GM19467 (cell line): ENCODE measurements at regions not wholly inside any gene's neighbourhood (a gene's known extent, or its start where the extent isn't known, plus 50 kb on each side); places are given as distances from the start of the nearest gene placed in this dataset.
"Not testable (repeated sequence)": the region's sequence is repeated elsewhere in the genome, so short reads cannot be mapped to it uniquely, and the experiment has no call there.

Experiments
- ATAC-seq: cut with Tn5 transposase; IDR thresholded peaks from one replicate; pipeline ENCODE4 v1.9.1; 2021; ENCODE audit warnings: mild to moderate bottlenecking, moderate library complexity; ENCODE audit not compliant: unreplicated experiment

GRCh38 chr17:68135141-68135887 is 99.8 kb downstream of the KPNA2 start:
- ATAC-seq: no peak

DNA sequence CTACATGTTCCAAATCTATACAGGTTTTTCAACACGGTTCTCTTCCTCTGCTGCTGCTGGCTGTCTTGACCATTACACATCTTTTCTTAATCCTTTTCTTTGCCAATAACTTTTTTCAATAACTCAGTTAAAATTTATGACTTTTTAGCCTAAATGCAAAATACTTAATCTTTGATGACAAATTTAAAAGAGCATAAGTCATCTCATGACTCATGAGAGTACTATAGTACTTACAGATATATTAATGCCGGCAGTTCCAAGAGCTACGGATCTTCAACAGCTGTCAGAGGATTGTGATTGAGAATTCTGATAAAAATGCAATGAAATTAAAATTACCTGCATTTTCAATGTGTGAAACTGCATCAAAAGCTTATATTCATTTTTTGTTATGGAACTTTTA is 105.5 kb downstream of the KPNA2 start:
- ATAC-seq: no peak

- ATAC-seq: no peak
Observed at GRCh38 chr17:68142595-68142994, 105.2 kb upstream of the AMZ2 start.

DNA sequence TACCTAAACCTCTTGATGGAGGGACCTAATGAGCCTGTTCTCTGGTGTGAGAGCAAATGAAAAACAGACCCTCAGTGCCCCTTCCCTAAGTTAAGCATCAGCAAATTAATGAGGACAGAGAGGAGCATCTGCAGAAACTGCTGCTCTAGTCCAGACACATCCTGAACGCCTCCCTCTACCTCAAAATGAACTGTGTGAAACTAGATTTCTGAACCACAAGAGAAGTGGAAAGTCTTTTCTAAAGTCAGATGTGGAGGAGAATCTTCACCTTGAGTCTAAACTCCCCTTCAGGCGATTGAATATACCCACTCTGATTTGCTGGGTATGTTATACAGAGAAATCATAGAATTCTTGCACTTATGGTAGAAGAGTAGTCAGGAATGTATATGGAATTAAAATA is 104.4 kb upstream of the AMZ2 start:
- no peak for ATAC-seq

DNA sequence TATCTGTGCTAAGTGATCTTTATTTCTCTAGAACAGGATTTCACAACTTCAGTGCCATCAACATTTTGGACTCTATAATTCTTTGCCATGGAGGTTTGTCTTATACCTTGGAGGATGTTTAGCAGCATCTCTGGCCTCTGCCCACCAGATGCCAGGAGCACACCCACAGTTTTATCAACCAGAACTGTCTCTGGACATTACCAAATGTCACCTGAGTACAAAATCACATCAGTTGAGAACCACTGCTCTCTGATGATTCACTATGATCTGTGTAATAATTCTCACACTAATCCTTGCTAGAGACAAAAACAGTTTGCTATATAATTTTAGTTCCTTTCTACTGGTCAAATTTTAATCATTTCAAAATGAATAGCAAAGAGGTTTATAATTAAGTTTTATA is 102.8 kb upstream of the AMZ2 start:
- ATAC-seq: no peak

DNA sequence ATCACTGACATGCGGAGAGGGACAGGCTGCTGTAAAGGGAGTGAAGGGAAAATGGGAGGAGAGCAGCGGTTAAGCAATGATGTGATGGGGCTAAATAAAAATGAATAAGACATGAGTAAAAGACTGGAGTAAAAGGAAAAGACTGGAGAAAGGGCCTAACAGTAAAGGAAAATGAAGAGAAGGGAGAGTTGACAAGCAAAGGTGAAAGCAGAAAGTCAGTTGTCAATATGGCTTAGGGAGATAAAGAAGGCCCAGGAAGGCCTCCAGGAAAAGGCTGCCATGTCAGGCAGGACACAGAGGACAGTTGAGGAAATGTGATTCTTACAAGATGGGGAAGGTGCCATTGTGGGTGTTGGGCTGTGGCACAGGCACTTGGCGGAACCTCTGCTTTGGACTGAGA is 98.9 kb upstream of the AMZ2 start:
- no peak for ATAC-seq

- ATAC-seq: no peak
Observed at GRCh38 chr17:68152161-68152571, 95.7 kb upstream of the AMZ2 start.

GRCh38 chr17:68155692-68156091 is 92.2 kb upstream of the AMZ2 start:
- ATAC-seq: no peak

DNA sequence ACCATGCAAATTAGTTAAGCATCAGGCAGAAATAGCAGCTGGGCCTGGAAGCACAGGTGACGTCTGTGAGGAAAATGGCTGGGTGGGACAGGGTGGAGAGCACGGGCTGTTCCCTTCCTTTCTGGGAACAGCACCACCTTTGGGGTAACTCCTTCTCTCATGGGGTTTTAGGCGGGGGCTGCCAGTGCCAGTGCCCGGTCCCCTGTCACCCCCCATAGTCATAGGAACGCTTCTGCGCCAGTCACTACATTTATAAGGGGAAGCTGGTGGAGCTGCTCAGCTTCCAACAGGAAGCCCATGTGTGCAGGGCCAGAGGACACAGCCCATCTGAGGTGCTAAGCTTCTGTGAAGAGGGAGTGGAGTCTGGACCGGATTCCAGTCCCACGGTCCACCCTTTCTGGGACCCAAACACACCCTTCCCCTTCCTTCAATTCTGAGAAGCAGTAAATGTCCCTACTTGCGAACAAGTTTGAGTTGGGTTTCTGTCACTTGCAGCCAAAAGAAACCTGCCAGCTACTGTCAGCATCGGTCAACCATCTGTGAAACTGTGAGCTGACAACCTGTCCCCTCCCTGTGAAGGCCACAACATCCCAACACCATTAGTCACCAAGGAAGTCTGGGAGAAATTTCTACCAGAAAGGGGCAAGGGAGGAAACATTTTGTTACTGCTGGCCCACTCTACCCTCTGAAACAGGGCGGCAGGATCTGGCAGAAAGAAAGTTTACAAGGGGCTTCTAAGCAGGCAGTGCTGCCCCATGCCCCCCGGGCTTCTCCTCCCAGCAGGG is 86.0 kb upstream of the AMZ2 start:
- no peak for ATAC-seq

DNA sequence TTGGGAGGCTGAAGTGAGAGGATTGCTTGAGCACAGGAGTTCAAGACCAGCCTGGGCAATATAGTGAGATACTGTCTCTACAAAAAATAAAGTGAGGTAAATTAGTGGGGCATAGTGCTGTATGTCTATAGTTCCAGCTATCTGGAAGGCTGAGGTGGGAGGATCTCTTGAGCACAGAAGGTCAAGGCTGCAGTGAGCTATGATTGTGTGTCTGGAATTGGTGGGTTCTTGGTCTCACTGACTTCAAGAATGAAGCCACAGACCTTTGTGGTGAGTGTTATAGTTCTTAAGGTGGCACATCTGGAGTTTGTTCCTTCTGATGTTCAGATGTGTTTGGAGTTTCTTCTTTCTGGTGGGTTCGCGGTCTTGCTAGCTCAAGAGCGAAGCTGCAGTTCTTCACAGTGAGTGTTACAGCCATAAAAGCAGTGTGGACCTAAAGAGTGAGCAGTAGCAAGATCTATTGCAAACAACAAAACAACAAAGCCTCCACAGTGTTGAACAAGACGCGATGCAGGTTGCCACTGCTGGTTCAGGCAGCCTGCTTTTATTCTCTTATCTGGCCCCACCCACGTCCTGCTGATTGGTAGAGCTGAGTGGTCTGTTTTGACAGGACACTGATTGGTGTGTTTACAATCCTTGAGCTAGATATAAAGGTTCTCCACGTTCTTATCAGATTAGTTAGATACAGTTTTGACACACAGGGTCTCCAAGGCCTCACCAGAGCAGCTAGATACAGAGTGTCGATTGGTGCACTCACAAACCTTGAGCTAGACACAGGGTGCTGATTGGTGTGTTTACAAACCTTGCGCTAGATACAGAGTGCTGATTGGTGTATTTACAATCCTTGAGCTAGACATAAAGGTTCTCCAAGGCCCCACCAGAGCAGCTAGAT is 79.3 kb upstream of the AMZ2 start:
- not testable (repeated sequence) for ATAC-seq

DNA sequence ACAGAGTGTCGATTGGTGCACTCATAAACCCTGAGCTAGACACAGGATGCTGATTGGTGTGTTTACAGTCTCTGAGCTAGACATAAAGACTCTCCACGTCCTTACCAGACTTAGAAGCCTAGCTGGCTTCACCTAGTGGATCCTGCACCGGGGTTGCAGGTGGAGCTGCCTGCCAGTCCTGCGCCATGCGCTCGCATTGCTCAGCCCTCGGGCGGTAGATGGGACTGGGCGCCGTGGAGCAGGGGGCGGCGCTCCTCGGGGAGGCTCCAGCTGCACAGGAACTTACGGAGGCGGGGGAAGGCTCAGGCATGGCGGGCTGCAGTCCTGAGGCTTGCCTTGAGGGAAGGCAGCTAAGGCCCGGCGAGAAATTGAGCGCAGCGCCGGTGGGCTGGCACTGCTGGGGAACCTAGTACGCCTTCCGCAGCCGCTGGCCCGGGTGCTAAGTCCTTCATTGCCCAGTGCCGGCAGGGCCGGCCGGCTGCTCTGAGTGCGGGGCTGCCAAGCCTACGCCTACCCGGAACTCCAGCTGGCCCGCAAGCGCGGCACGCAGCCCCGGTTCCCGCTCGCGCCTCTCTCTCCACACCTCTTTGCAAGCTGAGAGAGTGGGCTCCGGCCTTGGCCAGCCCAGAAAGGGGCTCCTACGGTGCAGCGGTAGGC is 78.5 kb upstream of the AMZ2 start:
- not testable (repeated sequence) for ATAC-seq

- no peak for ATAC-seq
Observed at GRCh38 chr17:68169840-68170239, 78.0 kb upstream of the AMZ2 start.

DNA sequence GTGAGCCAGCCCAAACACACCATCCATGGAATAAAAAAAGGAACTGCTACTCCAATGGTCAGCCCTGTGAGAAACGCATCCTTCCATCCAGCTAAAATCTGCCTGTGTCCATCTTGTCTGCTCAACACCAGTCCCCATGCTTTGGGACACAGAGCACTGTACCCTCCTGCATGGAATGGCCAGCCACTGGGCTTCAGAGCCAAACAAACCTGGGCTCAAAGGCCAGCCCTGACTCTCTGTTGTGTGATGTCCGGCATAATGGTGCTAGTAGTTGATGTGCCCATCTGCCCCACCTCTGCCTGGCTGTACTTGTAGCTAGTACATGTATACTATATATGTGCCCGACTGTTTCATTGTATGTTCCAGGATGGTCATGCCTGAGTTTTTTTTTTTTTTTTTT is 77.6 kb upstream of the AMZ2 start:
- no peak for ATAC-seq

DNA sequence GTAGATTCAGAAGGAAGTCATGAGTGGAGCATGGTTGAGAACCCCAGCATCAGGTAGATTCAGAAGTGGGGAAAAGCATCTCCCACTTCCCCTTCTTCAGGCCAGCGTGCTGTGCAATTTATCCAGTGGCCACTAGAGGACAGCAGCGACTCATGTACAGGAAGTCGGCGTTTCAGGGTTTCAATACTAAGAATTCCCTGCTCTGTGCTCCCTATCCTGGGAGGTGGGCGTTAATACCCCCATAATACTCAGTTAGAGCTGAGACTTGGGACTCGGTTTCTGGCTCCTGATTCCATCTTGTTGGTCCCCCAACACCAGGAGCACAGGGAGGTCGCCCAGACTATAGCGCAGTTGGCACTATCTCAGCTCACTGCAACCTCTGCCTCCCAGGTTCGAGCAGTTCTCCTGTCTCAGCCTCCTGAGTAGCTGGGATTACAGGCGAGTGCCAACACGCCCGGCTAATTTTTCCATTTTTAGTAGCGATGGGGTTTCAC is 75.3 kb upstream of the AMZ2 start:
- no peak for ATAC-seq

DNA sequence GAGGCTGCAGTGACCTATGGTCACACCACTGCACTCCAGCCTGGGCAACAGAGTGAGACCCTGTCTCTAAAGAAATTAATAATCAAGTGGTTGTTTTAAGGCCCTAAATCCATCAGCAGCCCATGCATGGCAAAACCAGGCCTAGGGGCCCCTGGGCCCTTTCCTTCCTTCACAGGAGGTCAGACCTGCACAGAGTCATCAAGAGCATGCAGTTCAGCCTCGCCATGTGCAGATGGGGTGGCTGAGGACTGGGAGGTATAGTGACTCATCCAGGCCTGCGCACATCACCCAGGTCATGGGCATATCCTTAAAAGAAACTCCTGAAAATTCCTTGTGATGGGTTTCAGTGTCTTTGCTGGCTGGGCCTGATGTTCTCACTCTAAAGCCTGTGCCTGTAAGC is 72.4 kb upstream of the AMZ2 start:
- no peak for ATAC-seq

GRCh38 chr17:68175905-68176304 is 71.9 kb upstream of the AMZ2 start:
- ATAC-seq: no peak

DNA sequence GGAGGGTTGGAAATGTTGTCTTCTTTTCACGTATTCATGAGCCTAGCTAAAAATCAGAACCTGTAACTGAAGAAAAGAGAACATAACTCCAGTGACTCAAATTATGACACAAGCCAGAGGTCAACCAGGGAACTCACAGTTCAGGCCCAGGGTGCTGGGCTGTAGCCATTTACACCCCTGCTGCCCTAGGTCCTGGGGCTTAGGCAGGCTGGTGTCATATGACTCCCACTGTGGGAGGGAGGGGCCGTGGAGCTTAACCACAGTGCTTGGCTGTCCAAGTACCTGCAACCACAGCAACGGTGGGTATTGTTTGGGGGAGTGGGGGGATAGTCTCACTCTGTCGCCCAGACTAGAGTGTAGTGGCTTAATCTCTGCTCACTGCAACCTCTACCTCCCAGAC is 71.1 kb upstream of the AMZ2 start:
- no peak for ATAC-seq

GRCh38 chr17:68178831-68179230 is 69.0 kb upstream of the AMZ2 start:
- ATAC-seq: no peak

GRCh38 chr17:68179236-68179925 is 68.5 kb upstream of the AMZ2 start:
- ATAC-seq: no peak

DNA sequence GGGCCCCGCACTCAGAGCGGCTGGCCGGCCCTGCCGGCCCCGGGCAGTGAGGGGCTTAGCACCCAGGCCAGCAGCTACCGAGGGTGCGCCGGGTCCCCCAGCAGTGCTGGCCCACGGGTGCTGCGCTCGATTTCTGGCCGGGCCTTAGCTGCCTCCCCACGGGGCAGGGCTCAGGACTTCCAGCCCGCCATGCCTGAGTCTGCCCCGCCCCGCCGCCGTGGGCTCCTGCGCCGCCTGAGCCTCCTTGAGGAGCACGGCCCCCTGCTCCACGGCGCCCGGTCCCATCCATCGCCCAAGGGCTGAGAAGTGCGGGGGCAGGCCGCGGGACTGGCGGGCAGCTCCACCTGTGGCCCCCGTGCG is 67.9 kb upstream of the AMZ2 start:
- no peak for ATAC-seq
